ENCODE measurements at regions not wholly inside any gene's neighbourhood (a gene's known extent, or its start where the extent isn't known, plus 50 kb on each side); places are given as distances from the start of the nearest gene placed in this dataset.
A peak's percentile ranks its signal among the peaks of the same experiment; 100 is the strongest.

- no peaks in the 10 kb centered on the region for H3K27me3 ChIP-seq (replicated peaks; ENCODE audit: control insufficient read depth, insufficient read depth, low read length)
- H3K4me3 ChIP-seq (replicated peaks; ENCODE audit: low read depth, low read length): no peak overlapping the region
- TF ChIP-seq CTCF (IDR thresholded peaks at IDR 0.05; ENCODE audit: insufficient read depth, low read length, poor library complexity, severe bottlenecking): no peak
- H3K36me3 ChIP-seq (ENCODE audit: control insufficient read depth, insufficient read depth, low read length): no peaks in the 10 kb centered on the region
- no peak for DNase-seq (ENCODE audit: extremely low read depth, insufficient read length)
These were observed 173.3 kb downstream of the FASLG start for GRCh38 chr1:172832006-172832725.

- DNase-seq (ENCODE audit: extremely low read depth, insufficient read length): no peak
- Histone ChIP-seq H3K4me3 (replicated peaks; ENCODE audit: low read depth, low read length) (no peak overlapping the region), H3K27me3 (replicated peaks; ENCODE audit: control insufficient read depth, insufficient read depth, low read length) (no peaks in the 10 kb centered on the region), H3K36me3 (ENCODE audit: control insufficient read depth, insufficient read depth, low read length) (no peaks in the 10 kb centered on the region)
- no peak for TF ChIP-seq CTCF (IDR thresholded peaks at IDR 0.05; ENCODE audit: insufficient read depth, low read length, poor library complexity, severe bottlenecking)
These were observed 175.1 kb downstream of the FASLG start for GRCh38 chr1:172833954-172834353.

- Histone ChIP-seq H3K4me3 (replicated peaks; ENCODE audit: low read depth, low read length) (no peak overlapping the region), H3K27me3 (replicated peaks; ENCODE audit: control insufficient read depth, insufficient read depth, low read length) (no peaks in the 10 kb centered on the region), H3K36me3 (ENCODE audit: control insufficient read depth, insufficient read depth, low read length) (no peaks in the 10 kb centered on the region)
- TF ChIP-seq CTCF (IDR thresholded peaks at IDR 0.05; ENCODE audit: insufficient read depth, low read length, poor library complexity, severe bottlenecking): no peak
- no peak for DNase-seq (ENCODE audit: extremely low read depth, insufficient read length)
These were observed 175.7 kb downstream of the FASLG start for GRCh38 chr1:172834609-172835008.

GRCh38 chr1:172835834-172836233 is 176.9 kb downstream of the FASLG start:
- Histone ChIP-seq H3K27me3 (replicated peaks; ENCODE audit: control insufficient read depth, insufficient read depth, low read length) (no peaks in the 10 kb centered on the region), H3K4me3 (replicated peaks; ENCODE audit: low read depth, low read length) (no peak overlapping the region), H3K36me3 (ENCODE audit: control insufficient read depth, insufficient read depth, low read length) (no peaks in the 10 kb centered on the region)
- no peak for DNase-seq (ENCODE audit: extremely low read depth, insufficient read length)
- no peak for TF ChIP-seq CTCF (IDR thresholded peaks at IDR 0.05; ENCODE audit: insufficient read depth, low read length, poor library complexity, severe bottlenecking)

- Histone ChIP-seq H3K36me3 (ENCODE audit: control insufficient read depth, insufficient read depth, low read length) (no peaks in the 10 kb centered on the region), H3K4me3 (replicated peaks; ENCODE audit: low read depth, low read length) (no peak overlapping the region), H3K27me3 (replicated peaks; ENCODE audit: control insufficient read depth, insufficient read depth, low read length) (no peaks in the 10 kb centered on the region; the same call in 1 of the 2 replicates)
- DNase-seq (ENCODE audit: extremely low read depth, insufficient read length): peak; percentile 37
- no peak for TF ChIP-seq CTCF (IDR thresholded peaks at IDR 0.05; ENCODE audit: insufficient read depth, low read length, poor library complexity, severe bottlenecking)
These were observed 179.1 kb downstream of the FASLG start for GRCh38 chr1:172837816-172838679.
